ENCODE measurements at regions not wholly inside any gene's neighbourhood (a gene's known extent, or its start where the extent isn't known, plus 50 kb on each side); places are given as distances from the start of the nearest gene placed in this dataset.

DNA sequence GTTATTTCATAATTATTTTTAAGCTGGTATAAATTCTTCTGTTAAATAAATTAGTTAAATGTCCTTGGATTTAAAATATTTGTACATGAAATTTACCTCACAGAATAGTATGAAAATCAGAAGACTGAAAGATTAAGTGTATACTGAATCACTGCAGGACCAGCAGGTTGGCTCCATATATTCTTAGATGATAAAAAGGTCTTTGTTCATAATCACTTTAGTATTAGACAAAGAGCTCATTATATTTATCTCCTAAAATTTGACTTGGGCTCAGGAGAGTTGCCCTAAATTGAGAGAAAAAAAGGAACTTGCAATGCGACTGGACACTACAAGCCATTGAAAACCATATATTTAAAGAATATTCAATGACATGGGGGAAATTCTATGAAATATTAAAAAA lies 766.4 kb upstream of the CITED2 start:
- Mint-ChIP-seq H3K4me1 (ENCODE audit: low read depth, unreplicated experiment) (no peaks in the 10 kb centered on the region), H3K9me3 (ENCODE audit: unreplicated experiment) (peaks cover 3% of the 10 kb centered on the region), H3K4me3 (ENCODE audit: unreplicated experiment) (no peak overlapping the region), H3K36me3 (ENCODE audit: low read depth, unreplicated experiment) (no peaks in the 10 kb centered on the region), H3K27ac (ENCODE audit: unreplicated experiment) (no peak overlapping the region), H3K27me3 (ENCODE audit: low read depth, unreplicated experiment) (no peaks in the 10 kb centered on the region)
- H3K27ac ChIP-seq (ENCODE audit: low read depth, low read length): no peak overlapping the region
- H3K9ac ChIP-seq (ENCODE audit: low read length): no peak overlapping the region
- H2AFZ ChIP-seq (ENCODE audit: low read depth, low read length): no peak overlapping the region
- H3K36me3 ChIP-seq (ENCODE audit: insufficient read depth, low read length): no peaks in the 10 kb centered on the region
- no peak for TF ChIP-seq EZH2 (IDR thresholded peaks at IDR 0.05; ENCODE audit: insufficient read depth, low read length)
- TF ChIP-seq, protein P1, sequence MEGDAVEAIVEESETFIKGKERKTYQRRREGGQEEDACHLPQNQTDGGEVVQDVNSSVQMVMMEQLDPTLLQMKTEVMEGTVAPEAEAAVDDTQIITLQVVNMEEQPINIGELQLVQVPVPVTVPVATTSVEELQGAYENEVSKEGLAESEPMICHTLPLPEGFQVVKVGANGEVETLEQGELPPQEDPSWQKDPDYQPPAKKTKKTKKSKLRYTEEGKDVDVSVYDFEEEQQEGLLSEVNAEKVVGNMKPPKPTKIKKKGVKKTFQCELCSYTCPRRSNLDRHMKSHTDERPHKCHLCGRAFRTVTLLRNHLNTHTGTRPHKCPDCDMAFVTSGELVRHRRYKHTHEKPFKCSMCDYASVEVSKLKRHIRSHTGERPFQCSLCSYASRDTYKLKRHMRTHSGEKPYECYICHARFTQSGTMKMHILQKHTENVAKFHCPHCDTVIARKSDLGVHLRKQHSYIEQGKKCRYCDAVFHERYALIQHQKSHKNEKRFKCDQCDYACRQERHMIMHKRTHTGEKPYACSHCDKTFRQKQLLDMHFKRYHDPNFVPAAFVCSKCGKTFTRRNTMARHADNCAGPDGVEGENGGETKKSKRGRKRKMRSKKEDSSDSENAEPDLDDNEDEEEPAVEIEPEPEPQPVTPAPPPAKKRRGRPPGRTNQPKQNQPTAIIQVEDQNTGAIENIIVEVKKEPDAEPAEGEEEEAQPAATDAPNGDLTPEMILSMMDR (IDR thresholded peaks at IDR 0.05; ENCODE audit: insufficient read depth, low read depth, low read length): no peak
- no peaks in the 10 kb centered on the region for H3K4me1 ChIP-seq (ENCODE audit: insufficient read depth, low read length)
- DNase-seq (ENCODE audit: low read depth) (no peak), FAIRE-seq (no peak)
- no peaks in the 10 kb centered on the region for H3K27me3 ChIP-seq (ENCODE audit: insufficient read depth, low read length)
- H3K4me2 ChIP-seq (ENCODE audit: low read length): no peak overlapping the region
- H4K20me1 ChIP-seq (ENCODE audit: insufficient read depth, low read length): no peaks in the 10 kb centered on the region
- no peak overlapping the region for H3K4me3 ChIP-seq (ENCODE audit: insufficient read depth, low read depth, low read length)
- H3K79me2 ChIP-seq (ENCODE audit: insufficient read depth, low read length): no peaks in the 10 kb centered on the region
- no peaks in the 10 kb centered on the region for H3K9me3 ChIP-seq (ENCODE audit: insufficient read depth, low read depth, low read length)

DNA sequence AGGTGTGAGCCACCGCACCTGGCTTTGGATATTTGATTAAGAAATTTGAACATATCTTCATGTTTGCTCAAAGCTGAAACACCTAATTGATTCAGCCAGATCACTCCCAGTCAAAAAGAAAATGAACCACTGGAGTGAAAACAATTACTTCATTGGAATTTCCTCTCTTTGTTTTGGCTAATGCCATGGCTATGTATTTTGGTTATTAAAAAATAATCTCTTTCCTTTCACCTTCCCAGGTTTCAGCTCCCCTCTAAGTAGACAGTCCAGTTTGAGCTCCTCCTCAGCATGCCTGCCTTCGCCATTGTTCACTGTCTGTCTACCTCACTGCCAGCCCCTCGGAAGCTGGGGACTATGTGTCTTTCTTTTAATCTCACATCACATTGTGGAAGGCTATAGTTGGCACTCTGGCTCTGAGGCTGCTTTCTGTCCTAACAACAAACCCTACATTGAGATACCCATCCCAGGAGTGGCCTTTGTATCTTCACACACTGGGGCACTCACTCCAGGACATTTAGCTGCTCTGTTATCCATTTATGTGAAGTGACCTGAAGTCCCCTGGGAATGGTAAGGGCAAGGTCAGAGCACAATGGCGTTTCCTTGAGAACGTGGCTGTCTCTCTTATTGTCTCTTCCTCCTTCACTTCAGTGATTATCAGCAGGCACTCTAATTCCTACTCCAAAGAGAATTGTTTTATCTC lies 764.0 kb upstream of the CITED2 start:
- Histone ChIP-seq H3K9me3 (ENCODE audit: insufficient read depth, low read depth, low read length) (no peaks in the 10 kb centered on the region), H3K4me1 (ENCODE audit: insufficient read depth, low read length) (no peaks in the 10 kb centered on the region), H3K4me2 (ENCODE audit: low read length) (no peak overlapping the region), H3K27me3 (ENCODE audit: insufficient read depth, low read length) (no peaks in the 10 kb centered on the region), H3K9ac (ENCODE audit: low read length) (no peak overlapping the region), H3K4me3 (ENCODE audit: insufficient read depth, low read depth, low read length) (no peak overlapping the region), H3K27ac (ENCODE audit: low read depth, low read length) (no peak overlapping the region), H4K20me1 (ENCODE audit: insufficient read depth, low read length) (no peaks in the 10 kb centered on the region), H3K36me3 (ENCODE audit: insufficient read depth, low read length) (no peaks in the 10 kb centered on the region), H2AFZ (ENCODE audit: low read depth, low read length) (peak overlapping the region; percentile 39), H3K79me2 (ENCODE audit: insufficient read depth, low read length) (no peaks in the 10 kb centered on the region)
- FAIRE-seq (no peak), DNase-seq (ENCODE audit: low read depth) (no peak)
- H3K27ac Mint-ChIP-seq (ENCODE audit: unreplicated experiment): no peak overlapping the region
- no peaks in the 10 kb centered on the region for H3K4me1 Mint-ChIP-seq (ENCODE audit: low read depth, unreplicated experiment)
- no peaks in the 10 kb centered on the region for H3K36me3 Mint-ChIP-seq (ENCODE audit: low read depth, unreplicated experiment)
- no peak for TF ChIP-seq EZH2 (IDR thresholded peaks at IDR 0.05; ENCODE audit: insufficient read depth, low read length)
- TF ChIP-seq, protein P1 (IDR thresholded peaks at IDR 0.05; ENCODE audit: insufficient read depth, low read depth, low read length): no peak
- peaks cover 9% of the 10 kb centered on the region for H3K9me3 Mint-ChIP-seq (ENCODE audit: unreplicated experiment)
- no peak overlapping the region for H3K4me3 Mint-ChIP-seq (ENCODE audit: unreplicated experiment)
- H3K27me3 Mint-ChIP-seq (ENCODE audit: low read depth, unreplicated experiment): no peaks in the 10 kb centered on the region

GRCh38 chr6:140134224-140134623 lies 759.8 kb upstream of the CITED2 start:
- no peaks in the 10 kb centered on the region for H3K9me3 ChIP-seq (ENCODE audit: insufficient read depth, low read depth, low read length)
- H3K27ac Mint-ChIP-seq (ENCODE audit: unreplicated experiment): no peak overlapping the region
- H3K36me3 Mint-ChIP-seq (ENCODE audit: low read depth, unreplicated experiment): no peaks in the 10 kb centered on the region
- H3K27ac ChIP-seq (ENCODE audit: low read depth, low read length): no peak overlapping the region
- DNase-seq (ENCODE audit: low read depth) (no peak), FAIRE-seq (no peak)
- no peaks in the 10 kb centered on the region for H4K20me1 ChIP-seq (ENCODE audit: insufficient read depth, low read length)
- no peaks in the 10 kb centered on the region for H3K79me2 ChIP-seq (ENCODE audit: insufficient read depth, low read length)
- H3K4me3 Mint-ChIP-seq (ENCODE audit: unreplicated experiment): no peak overlapping the region
- no peak overlapping the region for H3K4me3 ChIP-seq (ENCODE audit: insufficient read depth, low read depth, low read length)
- H3K4me2 ChIP-seq (ENCODE audit: low read length): no peak overlapping the region
- no peak for TF ChIP-seq EZH2 (IDR thresholded peaks at IDR 0.05; ENCODE audit: insufficient read depth, low read length)
- TF ChIP-seq, protein P1 (IDR thresholded peaks at IDR 0.05; ENCODE audit: insufficient read depth, low read depth, low read length): no peak
- H3K4me1 Mint-ChIP-seq (ENCODE audit: low read depth, unreplicated experiment): no peaks in the 10 kb centered on the region
- H3K4me1 ChIP-seq (ENCODE audit: insufficient read depth, low read length): no peaks in the 10 kb centered on the region
- no peak overlapping the region for H2AFZ ChIP-seq (ENCODE audit: low read depth, low read length)
- no peaks in the 10 kb centered on the region for H3K27me3 ChIP-seq (ENCODE audit: insufficient read depth, low read length)
- H3K9me3 Mint-ChIP-seq (ENCODE audit: unreplicated experiment): peaks cover 21% of the 10 kb centered on the region
- no peaks in the 10 kb centered on the region for H3K36me3 ChIP-seq (ENCODE audit: insufficient read depth, low read length)
- H3K27me3 Mint-ChIP-seq (ENCODE audit: low read depth, unreplicated experiment): no peaks in the 10 kb centered on the region
- H3K9ac ChIP-seq (ENCODE audit: low read length): no peak overlapping the region
